Activated naive CD4-positive, alpha-beta T cell treated with anti-CD3 and anti-CD28 coated beads for 36 hours (primary cell): ENCODE measurements at regions not wholly inside any gene's neighbourhood (a gene's known extent, or its start where the extent isn't known, plus 50 kb on each side); places are given as distances from the start of the nearest gene placed in this dataset.
A peak's percentile ranks its signal among the peaks of the same experiment; 100 is the strongest.

ENCODE experiments used
- CTCF ChIA-PET: fragments of 350-600 bp; sonication (Branson Sonifier 250); formaldehyde crosslinking; loops from one replicate; lab custom pipeline; 2021; ENCODE audit warnings: antibody characterized with exemption; lab: Charles Lee
- DNase-seq: peaks from one replicate; pipeline ENCODE4 v3.0.0-alpha.2; 2020
- H3K27ac Mint-ChIP-seq: one replicate; pipeline ENCODE4 v1.8.0; 2021; ENCODE audit warnings: mild to moderate bottlenecking, mixed read lengths
- H3K27me3 Mint-ChIP-seq: one replicate; pipeline ENCODE4 v1.8.0; 2021; ENCODE audit warnings: low read depth, mixed read lengths
- H3K36me3 Mint-ChIP-seq: one replicate; pipeline ENCODE4 v1.8.0; 2021; ENCODE audit warnings: low read depth, mixed read lengths
- H3K4me1 Mint-ChIP-seq: one replicate; pipeline ENCODE4 v1.8.0; 2021; ENCODE audit warnings: low read depth, mixed read lengths
- H3K4me3 Mint-ChIP-seq: one replicate; pipeline ENCODE4 v1.8.0; 2021; ENCODE audit warnings: mild to moderate bottlenecking, moderate library complexity, mixed read lengths
- H3K9me3 Mint-ChIP-seq: one replicate; pipeline ENCODE4 v1.8.0; 2021; ENCODE audit warnings: mixed read lengths
- intact Hi-C: fragments of 100-400 bp; cut with micrococcal nuclease; formaldehyde crosslinking; loops from one replicate; pipeline ENCODE4 v1.15.1; 2023

- CTCF ChIA-PET, result no interaction called here
- Mint-ChIP-seq H3K27me3 (peaks cover 6% of the 10 kb centered on the region), H3K4me1 (no peaks in the 10 kb centered on the region), H3K4me3 (no peak overlapping the region), H3K9me3 (peaks cover 16% of the 10 kb centered on the region), H3K36me3 (peaks cover 1% of the 10 kb centered on the region), H3K27ac (no peak overlapping the region)
- intact Hi-C loops, result no loop called here
- no peak for DNase-seq
Measured at GRCh38 chr17:13140750-13141149, 122.9 kb upstream of the ELAC2 start.

GRCh38 chr17:13135506-13135905 lies 117.7 kb upstream of the ELAC2 start:
- H3K4me1 Mint-ChIP-seq, result no peaks in the 10 kb centered on the region
- intact Hi-C loops, result no loop called here
- no peak overlapping the region for H3K4me3 Mint-ChIP-seq
- peaks cover 10% of the 10 kb centered on the region for H3K27me3 Mint-ChIP-seq
- no peak for DNase-seq
- peaks cover 16% of the 10 kb centered on the region for H3K9me3 Mint-ChIP-seq
- CTCF ChIA-PET, result interaction anchor here (0.5 to 0.6 kb wide), 2 partner anchors 85 to 105 kb away, joined by 3 read pairs; no protein-coding TSS in a partner anchor
- H3K36me3 Mint-ChIP-seq, result peaks cover 1% of the 10 kb centered on the region
- no peak overlapping the region for H3K27ac Mint-ChIP-seq

- Mint-ChIP-seq H3K27me3 (peaks cover 7% of the 10 kb centered on the region), H3K36me3 (peaks cover 1% of the 10 kb centered on the region), H3K9me3 (peaks cover 9% of the 10 kb centered on the region), H3K27ac (no peak overlapping the region), H3K4me1 (no peaks in the 10 kb centered on the region), H3K4me3 (no peak overlapping the region)
- CTCF ChIA-PET, result no interaction called here
- intact Hi-C loops, result no loop called here
- no peak for DNase-seq
Measured at GRCh38 chr17:13134076-13134475, 116.2 kb upstream of the ELAC2 start.

GRCh38 chr17:13131225-13131624 lies 113.4 kb upstream of the ELAC2 start:
- Mint-ChIP-seq H3K9me3 (no peaks in the 10 kb centered on the region), H3K36me3 (no peaks in the 10 kb centered on the region), H3K27me3 (peaks cover 9% of the 10 kb centered on the region), H3K4me1 (no peaks in the 10 kb centered on the region), H3K27ac (no peak overlapping the region), H3K4me3 (no peak overlapping the region)
- no peak for DNase-seq
- CTCF ChIA-PET, result no interaction called here
- intact Hi-C loops, result no loop called here

GRCh38 chr17:13129356-13129755 lies 111.5 kb upstream of the ELAC2 start:
- peaks cover 6% of the 10 kb centered on the region for H3K27me3 Mint-ChIP-seq
- no peaks in the 10 kb centered on the region for H3K36me3 Mint-ChIP-seq
- H3K27ac Mint-ChIP-seq, result no peak overlapping the region
- no peaks in the 10 kb centered on the region for H3K4me1 Mint-ChIP-seq
- intact Hi-C loops, result no loop called here
- CTCF ChIA-PET, result no interaction called here
- no peaks in the 10 kb centered on the region for H3K9me3 Mint-ChIP-seq
- DNase-seq, result no peak
- H3K4me3 Mint-ChIP-seq, result no peak overlapping the region

GRCh38 chr17:13128676-13129075 lies 110.8 kb upstream of the ELAC2 start:
- Mint-ChIP-seq H3K27me3 (peaks cover 2% of the 10 kb centered on the region), H3K36me3 (no peaks in the 10 kb centered on the region), H3K9me3 (no peaks in the 10 kb centered on the region), H3K27ac (no peak overlapping the region), H3K4me3 (no peak overlapping the region), H3K4me1 (no peaks in the 10 kb centered on the region)
- intact Hi-C loops, result no loop called here
- no peak for DNase-seq
- CTCF ChIA-PET, result no interaction called here

GRCh38 chr17:13127921-13128602 lies 110.2 kb upstream of the ELAC2 start:
- H3K36me3 Mint-ChIP-seq, result no peaks in the 10 kb centered on the region
- CTCF ChIA-PET, result no interaction called here
- no peaks in the 10 kb centered on the region for H3K9me3 Mint-ChIP-seq
- intact Hi-C loops, result no loop called here
- no peaks in the 10 kb centered on the region for H3K4me1 Mint-ChIP-seq
- H3K27ac Mint-ChIP-seq, result no peak overlapping the region
- H3K4me3 Mint-ChIP-seq, result no peak overlapping the region
- H3K27me3 Mint-ChIP-seq, result peaks cover 2% of the 10 kb centered on the region
- no peak for DNase-seq

- DNase-seq, result no peak
Measured at GRCh38 chr17:13120864-13121263, 103.0 kb upstream of the ELAC2 start.

GRCh38 chr17:13118311-13118710 lies 100.5 kb upstream of the ELAC2 start:
- Mint-ChIP-seq H3K27ac (no peak overlapping the region), H3K4me3 (no peak overlapping the region), H3K9me3 (no peaks in the 10 kb centered on the region), H3K4me1 (no peaks in the 10 kb centered on the region), H3K36me3 (no peaks in the 10 kb centered on the region), H3K27me3 (peaks cover 5% of the 10 kb centered on the region)
- CTCF ChIA-PET, result no interaction called here
- no peak for DNase-seq
- intact Hi-C loops, result no loop called here

More at GRCh38 chr17:13120864-13121263, 103.0 kb upstream of the ELAC2 start:
- Mint-ChIP-seq H3K27me3 (peaks cover 2% of the 10 kb centered on the region), H3K9me3 (no peaks in the 10 kb centered on the region), H3K4me3 (no peak overlapping the region), H3K4me1 (no peaks in the 10 kb centered on the region), H3K27ac (no peak overlapping the region), H3K36me3 (no peaks in the 10 kb centered on the region)
- intact Hi-C loops, result no loop called here
- CTCF ChIA-PET, result no interaction called here

GRCh38 chr17:13117616-13118015 lies 99.8 kb upstream of the ELAC2 start:
- Mint-ChIP-seq H3K27me3 (peaks cover 10% of the 10 kb centered on the region), H3K4me1 (no peaks in the 10 kb centered on the region), H3K9me3 (no peaks in the 10 kb centered on the region), H3K36me3 (no peaks in the 10 kb centered on the region), H3K4me3 (no peak overlapping the region), H3K27ac (no peak overlapping the region)
- DNase-seq, result no peak
- CTCF ChIA-PET, result no interaction called here
- intact Hi-C loops, result no loop called here

GRCh38 chr17:13114601-13115031 lies 96.8 kb upstream of the ELAC2 start:
- Mint-ChIP-seq H3K9me3 (no peaks in the 10 kb centered on the region), H3K4me3 (no peak overlapping the region), H3K4me1 (no peaks in the 10 kb centered on the region), H3K36me3 (no peaks in the 10 kb centered on the region), H3K27me3 (peaks cover 11% of the 10 kb centered on the region), H3K27ac (no peak overlapping the region)
- intact Hi-C loops, result no loop called here
- CTCF ChIA-PET, result interaction anchor here (0.6 kb wide), 1 partner anchor 30 kb away, joined by 3 read pairs; no protein-coding TSS in a partner anchor
- DNase-seq, result peak; percentile 25

- Mint-ChIP-seq H3K27ac (no peak overlapping the region), H3K27me3 (peaks cover 11% of the 10 kb centered on the region), H3K4me3 (no peak overlapping the region), H3K9me3 (no peaks in the 10 kb centered on the region), H3K36me3 (no peaks in the 10 kb centered on the region), H3K4me1 (no peaks in the 10 kb centered on the region)
- no peak for DNase-seq
- intact Hi-C loops, result no loop called here
- CTCF ChIA-PET, result interaction anchor here (0.6 kb wide), 1 partner anchor 30 kb away, joined by 3 read pairs; no protein-coding TSS in a partner anchor
Measured at GRCh38 chr17:13113821-13114525, 96.1 kb upstream of the ELAC2 start.
